PFSK-1 (cell line): ENCODE measurements at regions not wholly inside any gene's neighbourhood (a gene's known extent, or its start where the extent isn't known, plus 50 kb on each side); places are given as distances from the start of the nearest gene placed in this dataset.

Experiments used
- FOXP2 ChIP-seq: optimal IDR thresholded peaks from 2 replicates; pipeline ENCODE3; 2011; ENCODE audit warnings: borderline replicate concordance, control low read depth, inconsistent platforms; ENCODE audit not compliant: insufficient read depth; ENCODE audit errors: extremely low read length, extremely low read depth
- POLR2AphosphoS5 ChIP-seq: IDR thresholded peaks from 2 replicates; pipeline ENCODE4 v1.6.1; 2012; ENCODE audit warnings: low read depth, mild to moderate bottlenecking, control low read depth, low read length, moderate library complexity
- SIN3A ChIP-seq: IDR thresholded peaks from 2 replicates; pipeline ENCODE4 v1.6.1; 2012; ENCODE audit warnings: mild to moderate bottlenecking, low read length, moderate library complexity, borderline replicate concordance; ENCODE audit not compliant: insufficient read depth
- TAF1 ChIP-seq: IDR thresholded peaks from 2 replicates; pipeline ENCODE4 v1.6.1; 2012; ENCODE audit warnings: low read length, control low read depth, borderline replicate concordance; ENCODE audit not compliant: insufficient read depth
- TF ChIP-seq, protein P1 (sequence below), 2 experiments: IDR thresholded peaks; 2 replicates each; pipeline versions ENCODE4 v1.6.1 to v1.8.0; 2011 to 2012; ENCODE audit warnings: low read depth in 2 of 2, low read length in 2 of 2, control low read depth in 1 of 2, inconsistent platforms in 1 of 2, mild to moderate bottlenecking in 1 of 2, moderate library complexity in 1 of 2; ENCODE audit not compliant: insufficient read depth in 1 of 2

DNA sequence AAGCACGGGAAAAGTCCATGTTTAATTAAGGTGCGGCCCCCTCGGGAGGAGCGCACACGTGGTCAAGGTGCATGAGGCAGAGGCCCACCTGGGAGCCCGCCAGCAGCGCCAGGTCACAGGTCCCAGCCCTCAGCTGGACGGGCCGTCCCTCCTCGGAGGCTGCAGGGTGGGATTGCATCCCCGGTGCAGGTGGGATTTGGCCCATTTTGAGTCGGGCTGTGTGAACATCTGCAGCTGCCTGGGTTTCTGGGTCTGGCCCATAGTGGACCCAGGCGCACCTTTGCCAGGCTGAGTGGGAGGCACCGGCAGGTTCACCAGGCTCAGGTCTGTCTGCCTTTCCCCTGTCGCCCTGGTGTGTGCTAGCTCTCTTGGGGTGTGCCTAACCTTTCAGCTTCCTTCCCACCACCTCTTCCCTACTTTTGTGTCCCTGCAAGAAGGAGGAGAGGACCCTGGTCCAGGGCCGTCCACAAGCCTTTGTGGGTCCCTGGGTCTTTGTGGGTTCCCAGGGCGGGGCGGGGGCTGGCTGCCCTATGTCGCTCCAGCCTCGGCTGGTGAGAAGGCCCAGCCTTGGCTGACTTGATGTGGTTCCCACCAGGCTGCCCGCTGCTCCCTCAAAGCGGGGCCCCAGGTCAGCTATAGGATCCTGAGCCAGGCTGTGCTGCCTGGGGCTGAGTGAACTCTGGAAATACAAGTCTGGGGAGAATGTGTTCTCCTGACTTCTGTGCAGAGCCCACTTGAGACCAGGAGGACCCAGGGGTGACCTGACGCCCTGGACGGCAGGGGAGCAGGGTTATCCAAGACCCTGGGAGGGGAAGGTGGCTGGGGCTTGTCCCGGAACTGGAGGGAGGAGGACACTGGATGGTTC, 186.7 kb upstream of the SHH start:
- TF ChIP-seq POLR2AphosphoS5, result no peak
- TF ChIP-seq TAF1, result no peak
- no peak for TF ChIP-seq SIN3A
- TF ChIP-seq FOXP2, result no peak
- TF ChIP-seq, protein P1, sequence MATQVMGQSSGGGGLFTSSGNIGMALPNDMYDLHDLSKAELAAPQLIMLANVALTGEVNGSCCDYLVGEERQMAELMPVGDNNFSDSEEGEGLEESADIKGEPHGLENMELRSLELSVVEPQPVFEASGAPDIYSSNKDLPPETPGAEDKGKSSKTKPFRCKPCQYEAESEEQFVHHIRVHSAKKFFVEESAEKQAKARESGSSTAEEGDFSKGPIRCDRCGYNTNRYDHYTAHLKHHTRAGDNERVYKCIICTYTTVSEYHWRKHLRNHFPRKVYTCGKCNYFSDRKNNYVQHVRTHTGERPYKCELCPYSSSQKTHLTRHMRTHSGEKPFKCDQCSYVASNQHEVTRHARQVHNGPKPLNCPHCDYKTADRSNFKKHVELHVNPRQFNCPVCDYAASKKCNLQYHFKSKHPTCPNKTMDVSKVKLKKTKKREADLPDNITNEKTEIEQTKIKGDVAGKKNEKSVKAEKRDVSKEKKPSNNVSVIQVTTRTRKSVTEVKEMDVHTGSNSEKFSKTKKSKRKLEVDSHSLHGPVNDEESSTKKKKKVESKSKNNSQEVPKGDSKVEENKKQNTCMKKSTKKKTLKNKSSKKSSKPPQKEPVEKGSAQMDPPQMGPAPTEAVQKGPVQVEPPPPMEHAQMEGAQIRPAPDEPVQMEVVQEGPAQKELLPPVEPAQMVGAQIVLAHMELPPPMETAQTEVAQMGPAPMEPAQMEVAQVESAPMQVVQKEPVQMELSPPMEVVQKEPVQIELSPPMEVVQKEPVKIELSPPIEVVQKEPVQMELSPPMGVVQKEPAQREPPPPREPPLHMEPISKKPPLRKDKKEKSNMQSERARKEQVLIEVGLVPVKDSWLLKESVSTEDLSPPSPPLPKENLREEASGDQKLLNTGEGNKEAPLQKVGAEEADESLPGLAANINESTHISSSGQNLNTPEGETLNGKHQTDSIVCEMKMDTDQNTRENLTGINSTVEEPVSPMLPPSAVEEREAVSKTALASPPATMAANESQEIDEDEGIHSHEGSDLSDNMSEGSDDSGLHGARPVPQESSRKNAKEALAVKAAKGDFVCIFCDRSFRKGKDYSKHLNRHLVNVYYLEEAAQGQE (IDR thresholded peaks at IDR 0.05; ENCODE audit: insufficient read depth in 1 of 2, low read depth in 2 of 2, low read length in 2 of 2), result no peak
